SK-N-SH treated with all-trans-retinoic acid at 6 μM for 48 hours (cell line): ENCODE measurements at regions not wholly inside any gene's neighbourhood (a gene's known extent, or its start where the extent isn't known, plus 50 kb on each side); places are given as distances from the start of the nearest gene placed in this dataset.

Experiments
- ATAC-seq: fragments of 200-7000 bp; cut with Tn5 transposase; 3 replicates; pipeline ENCODE4 v1.9.1; 2020; ENCODE audit warnings: mild to moderate bottlenecking, moderate library complexity
- ARNTL ChIP-seq: fragments of 450-650 bp; formaldehyde crosslinking; IDR thresholded peaks from 2 replicates; pipeline ENCODE4 v1.5.0; 2020; ENCODE audit warnings: low read depth, mild to moderate bottlenecking, moderate library complexity, borderline replicate concordance
- BACH2 ChIP-seq: fragments of 250-450 bp; sonication (Bioruptor Pico); IDR thresholded peaks from 2 replicates; pipeline ENCODE4 v1.9.0; 2021; ENCODE audit warnings: mild to moderate bottlenecking, borderline replicate concordance
- CREB5 ChIP-seq: fragments of 250-450 bp; sonication (Bioruptor Pico); IDR thresholded peaks from 2 replicates; pipeline ENCODE4 v1.5.1; 2020; ENCODE audit warnings: low read depth, mild to moderate bottlenecking, moderate library complexity
- CSDC2 ChIP-seq: fragments of 250-450 bp; sonication (Bioruptor Pico); IDR thresholded peaks from 2 replicates; pipeline ENCODE4 v1.5.0; 2020; ENCODE audit warnings: mild to moderate bottlenecking, moderate library complexity
- ESRRG ChIP-seq: fragments of 250-450 bp; sonication (Bioruptor Pico); IDR thresholded peaks from 2 replicates; pipeline ENCODE4 v1.6.1; 2021; ENCODE audit warnings: mild to moderate bottlenecking
- ISL1 ChIP-seq: fragments of 250-450 bp; sonication (Bioruptor Pico); IDR thresholded peaks from 2 replicates; pipeline ENCODE4 v2.1.2; 2022; ENCODE audit warnings: mild to moderate bottlenecking, moderate library complexity
- OSR1 ChIP-seq: fragments of 250-450 bp; sonication (Bioruptor Pico); IDR thresholded peaks from 2 replicates; pipeline ENCODE4 v1.8.0; 2022; ENCODE audit warnings: moderate library complexity, mild to moderate bottlenecking, inconsistent platforms
- POU6F1 ChIP-seq: fragments of 250-450 bp; sonication (Bioruptor Pico); IDR thresholded peaks from 2 replicates; pipeline ENCODE4 v1.8.0; 2021; ENCODE audit warnings: low read depth, mild to moderate bottlenecking, moderate library complexity, borderline replicate concordance
- PPARA ChIP-seq: fragments of 250-450 bp; sonication (Bioruptor Pico); IDR thresholded peaks from 2 replicates; pipeline ENCODE4 v1.5.0; 2020; ENCODE audit warnings: mild to moderate bottlenecking, borderline replicate concordance
- RARB ChIP-seq: fragments of 250-450 bp; sonication (Bioruptor Pico); IDR thresholded peaks from 2 replicates; pipeline ENCODE4 v1.8.0; 2021; ENCODE audit warnings: mild to moderate bottlenecking, moderate library complexity
- SNAI2 ChIP-seq: fragments of 250-450 bp; sonication (Bioruptor Pico); IDR thresholded peaks from 2 replicates; pipeline ENCODE4 v1.5.0; 2020; ENCODE audit warnings: mild to moderate bottlenecking, moderate library complexity
- TCF4 ChIP-seq: fragments of 250-450 bp; sonication (Bioruptor Pico); IDR thresholded peaks from 2 replicates; pipeline ENCODE4 v1.8.0; 2021; ENCODE audit warnings: mild to moderate bottlenecking, moderate library complexity, borderline replicate concordance
- TOX ChIP-seq: fragments of 250-450 bp; sonication (Bioruptor Pico); IDR thresholded peaks from 2 replicates; pipeline ENCODE4 v1.8.0; 2021; ENCODE audit warnings: mild to moderate bottlenecking, moderate library complexity, borderline replicate concordance
- TSHZ2 ChIP-seq: fragments of 250-450 bp; sonication (Bioruptor Pico); IDR thresholded peaks from 2 replicates; pipeline ENCODE4 v1.5.0; 2020; ENCODE audit warnings: mild to moderate bottlenecking, moderate library complexity
- ZC3H10 ChIP-seq: fragments of 250-450 bp; sonication (Bioruptor Pico); IDR thresholded peaks from 2 replicates; pipeline ENCODE4 v1.5.1; 2021; ENCODE audit warnings: mild to moderate bottlenecking, moderate library complexity
- ZFP3 ChIP-seq: fragments of 250-450 bp; sonication (Bioruptor Pico); IDR thresholded peaks from 2 replicates; pipeline ENCODE4 v1.5.0; 2020; ENCODE audit warnings: mild to moderate bottlenecking, moderate library complexity
- ZFP30 ChIP-seq: fragments of 450-650 bp; formaldehyde crosslinking; IDR thresholded peaks from 2 replicates; pipeline ENCODE4 v1.5.0; 2022; ENCODE audit warnings: mild to moderate bottlenecking, moderate library complexity
- ZNF565 ChIP-seq: fragments of 450-650 bp; formaldehyde crosslinking; conservative IDR thresholded peaks from 2 replicates; pipeline ENCODE4 v1.5.0; 2020; ENCODE audit warnings: low read depth, mild to moderate bottlenecking, moderate library complexity
- ZNF8 ChIP-seq: fragments of 450-650 bp; formaldehyde crosslinking; IDR thresholded peaks from 2 replicates; pipeline ENCODE4 v1.5.0; 2020; ENCODE audit warnings: mild to moderate bottlenecking, moderate library complexity
- TF ChIP-seq, protein P1 (sequence below): fragments of 250-450 bp; sonication (Bioruptor Pico); IDR thresholded peaks from 2 replicates; pipeline ENCODE4 v1.8.0; 2020; ENCODE audit warnings: mild to moderate bottlenecking, moderate library complexity, borderline replicate concordance
- TF ChIP-seq, protein P2 (sequence below): fragments of 250-450 bp; sonication (Bioruptor Pico); IDR thresholded peaks from 2 replicates; pipeline ENCODE4 v1.5.1; 2021; ENCODE audit warnings: mild to moderate bottlenecking, moderate library complexity

- TF ChIP-seq BACH2 (no peak), ZFP30 (CRISPR knock-in tag) (no peak), RARB (CRISPR knock-in tag) (no peak), TSHZ2 (CRISPR knock-in tag) (no peak), OSR1 (CRISPR knock-in tag) (no peak), ISL1 (CRISPR knock-in tag) (no peak), ZNF8 (CRISPR knock-in tag) (no peak), SNAI2 (no peak), PPARA (CRISPR knock-in tag) (no peak), CREB5 (no peak), POU6F1 (no peak), TCF4 (CRISPR knock-in tag) (no peak), ZFP3 (CRISPR knock-in tag) (no peak), CSDC2 (CRISPR knock-in tag) (no peak), ZC3H10 (CRISPR knock-in tag) (no peak), ESRRG (no peak), ZNF565 (no peak), TOX (no peak)
- TF ChIP-seq, protein P1, sequence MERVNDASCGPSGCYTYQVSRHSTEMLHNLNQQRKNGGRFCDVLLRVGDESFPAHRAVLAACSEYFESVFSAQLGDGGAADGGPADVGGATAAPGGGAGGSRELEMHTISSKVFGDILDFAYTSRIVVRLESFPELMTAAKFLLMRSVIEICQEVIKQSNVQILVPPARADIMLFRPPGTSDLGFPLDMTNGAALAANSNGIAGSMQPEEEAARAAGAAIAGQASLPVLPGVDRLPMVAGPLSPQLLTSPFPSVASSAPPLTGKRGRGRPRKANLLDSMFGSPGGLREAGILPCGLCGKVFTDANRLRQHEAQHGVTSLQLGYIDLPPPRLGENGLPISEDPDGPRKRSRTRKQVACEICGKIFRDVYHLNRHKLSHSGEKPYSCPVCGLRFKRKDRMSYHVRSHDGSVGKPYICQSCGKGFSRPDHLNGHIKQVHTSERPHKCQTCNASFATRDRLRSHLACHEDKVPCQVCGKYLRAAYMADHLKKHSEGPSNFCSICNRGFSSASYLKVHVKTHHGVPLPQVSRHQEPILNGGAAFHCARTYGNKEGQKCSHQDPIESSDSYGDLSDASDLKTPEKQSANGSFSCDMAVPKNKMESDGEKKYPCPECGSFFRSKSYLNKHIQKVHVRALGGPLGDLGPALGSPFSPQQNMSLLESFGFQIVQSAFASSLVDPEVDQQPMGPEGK, result no peak
- TF ChIP-seq, protein P2, sequence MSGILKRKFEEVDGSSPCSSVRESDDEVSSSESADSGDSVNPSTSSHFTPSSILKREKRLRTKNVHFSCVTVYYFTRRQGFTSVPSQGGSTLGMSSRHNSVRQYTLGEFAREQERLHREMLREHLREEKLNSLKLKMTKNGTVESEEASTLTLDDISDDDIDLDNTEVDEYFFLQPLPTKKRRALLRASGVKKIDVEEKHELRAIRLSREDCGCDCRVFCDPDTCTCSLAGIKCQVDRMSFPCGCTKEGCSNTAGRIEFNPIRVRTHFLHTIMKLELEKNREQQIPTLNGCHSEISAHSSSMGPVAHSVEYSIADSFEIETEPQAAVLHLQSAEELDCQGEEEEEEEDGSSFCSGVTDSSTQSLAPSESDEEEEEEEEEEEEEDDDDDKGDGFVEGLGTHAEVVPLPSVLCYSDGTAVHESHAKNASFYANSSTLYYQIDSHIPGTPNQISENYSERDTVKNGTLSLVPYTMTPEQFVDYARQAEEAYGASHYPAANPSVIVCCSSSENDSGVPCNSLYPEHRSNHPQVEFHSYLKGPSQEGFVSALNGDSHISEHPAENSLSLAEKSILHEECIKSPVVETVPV (CRISPR knock-in tag), result no peak
- ATAC-seq, result no peak
These were observed 127.1 kb downstream of the KLF13 start for GRCh38 chr15:31453558-31454318.

- ATAC-seq, result no peak
- no peak for TF ChIP-seq ARNTL (CRISPR knock-in tag)
- TF ChIP-seq, protein P1, result no peak
- TF ChIP-seq, protein P2 (CRISPR knock-in tag), result no peak
- no peak for TF ChIP-seq RARB (CRISPR knock-in tag)
- no peak for TF ChIP-seq BACH2
- TF ChIP-seq ZNF8 (CRISPR knock-in tag), result no peak
- TF ChIP-seq, all 23 proteins: peak for 0
These were observed 128.9 kb downstream of the KLF13 start for GRCh38 chr15:31455499-31455898.
